Endothelial cell of umbilical vein (primary cell): ENCODE measurements at regions not wholly inside any gene's neighbourhood (a gene's known extent, or its start where the extent isn't known, plus 50 kb on each side); places are given as distances from the start of the nearest gene placed in this dataset.

Experiments
- BruUV-seq: library from RNA; stranded (reverse); fragments of 400-500 nt; replicated peaks from 2 replicates; lab custom pipeline; 2021; lab: Mats Ljungman, UMichigan
- CTCF ChIA-PET: fragments of 300-600, 350-600 bp; sonication (Branson Sonifier 250); formaldehyde crosslinking; loops from one replicate; lab custom pipeline; 2021; ENCODE audit warnings: antibody characterized with exemption, inconsistent platforms; lab: Charles Lee
- POLR2A ChIA-PET: fragments of 300-600, 350-600 bp; sonication (Branson Sonifier 250); formaldehyde crosslinking; loops from one replicate; lab custom pipeline; 2021; ENCODE audit warnings: antibody characterized with exemption, inconsistent platforms; lab: Charles Lee
- DNase-seq: peaks from one replicate; pipeline ENCODE4 v3.0.0-alpha.2; 2011; ENCODE audit warnings: low read depth, low spot score
- FAIRE-seq: peaks from 2 replicates; lab custom pipeline; 2011; peaks lifted over from hg19 to GRCh38; lab: Jason Lieb, UNC
- H2AFZ ChIP-seq: 2 replicates; pipeline ENCODE4 v1.6.0; 2012; ENCODE audit warnings: low read depth, low read length, control low read depth, inconsistent platforms
- H3K27ac ChIP-seq: 2 replicates; pipeline ENCODE4 v1.5.1; 2011; ENCODE audit warnings: low read depth, mild to moderate bottlenecking, control low read depth, low read length, moderate library complexity; ENCODE audit not compliant: insufficient read depth
- H3K27me3 ChIP-seq, 2 experiments: 2 replicates each; pipeline versions ENCODE4 v1.6.0 to v1.6.1; 2011; ENCODE audit warnings: low read length in 2 of 2, mixed read lengths in 1 of 2; ENCODE audit not compliant: control insufficient read depth in 2 of 2, insufficient read depth in 2 of 2
- H3K36me3 ChIP-seq, 2 experiments: 2 replicates in 1 of 2; 3 replicates in 1 of 2; pipeline ENCODE4 v1.5.1; 2011; ENCODE audit warnings: low read length in 2 of 2, mild to moderate bottlenecking in 1 of 2, moderate library complexity in 1 of 2; ENCODE audit not compliant: control insufficient read depth in 2 of 2, insufficient read depth in 2 of 2; ENCODE audit errors: extremely low read depth in 1 of 2
- H3K4me1 ChIP-seq: 3 replicates; pipeline ENCODE4 v1.5.1; 2011; ENCODE audit warnings: mild to moderate bottlenecking, low read length; ENCODE audit not compliant: control insufficient read depth, insufficient read depth; ENCODE audit errors: extremely low read depth
- H3K4me2 ChIP-seq: 2 replicates; pipeline ENCODE4 v1.6.1; 2011; ENCODE audit warnings: low read length, control low read depth, mixed read lengths; ENCODE audit not compliant: insufficient read depth
- H3K4me3 ChIP-seq, 3 experiments: fragments of 200-600 bp in 1 of 3; sonication (generic), shearing (Covaris generic) in 1 of 3; replicated peaks in 1 of 3; 2 replicates each; pipeline ENCODE4 v1.5.1; 2011 to 2016; ENCODE audit warnings: control low read depth in 3 of 3, low read length in 3 of 3, mild to moderate bottlenecking in 2 of 3, inconsistent platforms in 1 of 3, low read depth in 1 of 3, moderate library complexity in 1 of 3; ENCODE audit not compliant: insufficient read depth in 1 of 3
- H3K79me2 ChIP-seq: 2 replicates; pipeline ENCODE4 v1.6.0; 2012; ENCODE audit warnings: low read length, inconsistent platforms; ENCODE audit not compliant: control insufficient read depth, insufficient read depth
- H3K9ac ChIP-seq: replicated peaks from 2 replicates; pipeline ENCODE3; 2011; ENCODE audit warnings: low read length, control low read depth; ENCODE audit not compliant: insufficient read depth; ENCODE audit errors: extremely low read depth
- H3K9me1 ChIP-seq: replicated peaks from 3 replicates; pipeline ENCODE4 v1.6.0; 2011; ENCODE audit warnings: mild to moderate bottlenecking, low read length; ENCODE audit not compliant: control insufficient read depth, insufficient read depth; ENCODE audit errors: extremely low read depth
- H3K9me3 ChIP-seq: replicated peaks from 2 replicates; pipeline ENCODE4 v1.5.1; 2012; ENCODE audit warnings: low read length, inconsistent platforms; ENCODE audit not compliant: control insufficient read depth, insufficient read depth
- H4K20me1 ChIP-seq: replicated peaks from 2 replicates; pipeline ENCODE3; 2011; ENCODE audit warnings: mild to moderate bottlenecking, low read length; ENCODE audit not compliant: control insufficient read depth, insufficient read depth; ENCODE audit errors: extremely low read depth
- EZH2 ChIP-seq: IDR thresholded peaks from 2 replicates; pipeline ENCODE4 v1.6.1; 2012; ENCODE audit warnings: borderline replicate concordance, low read depth, mild to moderate bottlenecking, moderate library complexity, low read length, inconsistent platforms; ENCODE audit not compliant: severe bottlenecking
- FOS ChIP-seq: IDR thresholded peaks from 2 replicates; pipeline ENCODE4 v1.6.1; 2011; ENCODE audit warnings: mild to moderate bottlenecking, low read length, moderate library complexity, borderline replicate concordance; ENCODE audit not compliant: insufficient read depth
- GATA2 ChIP-seq: IDR thresholded peaks from 2 replicates; pipeline ENCODE4 v1.7.0; 2011; ENCODE audit warnings: low read depth, mild to moderate bottlenecking, moderate library complexity, mixed read lengths, low read length; ENCODE audit not compliant: insufficient read length, insufficient read depth
- JUN ChIP-seq: IDR thresholded peaks from 2 replicates; pipeline ENCODE4 v1.6.1; 2011; ENCODE audit warnings: borderline replicate concordance, low read depth; ENCODE audit not compliant: insufficient read length, insufficient read depth
- MAX ChIP-seq: IDR thresholded peaks from 2 replicates; pipeline ENCODE4 v1.6.1; 2011; ENCODE audit not compliant: insufficient read depth, insufficient read length
- MYC ChIP-seq: IDR thresholded peaks from one replicate; pipeline ENCODE4 v1.6.1; 2011; ENCODE audit warnings: mild to moderate bottlenecking, low read depth, low read length
- POLR2A ChIP-seq: IDR thresholded peaks from 2 replicates; pipeline ENCODE4 v1.6.1; 2012; ENCODE audit warnings: low read depth, mild to moderate bottlenecking, control low read depth, low read length
- POLR2AphosphoS5 ChIP-seq: IDR thresholded peaks from 2 replicates; pipeline ENCODE4 v1.6.1; 2012; ENCODE audit warnings: low read depth, mild to moderate bottlenecking, control low read depth, low read length, moderate library complexity; ENCODE audit not compliant: insufficient read depth
- dilution Hi-C: fragments of 300-500 bp; cut with MboI; formaldehyde crosslinking; loops from one replicate; pipeline ENCODE4 v1.15.0; 2019; ENCODE audit warnings: low sequenced_read_pairs; ENCODE audit not compliant: extremely low pct_ligation_motif_present
- intact Hi-C: fragments of 100-400 bp; cut with micrococcal nuclease; formaldehyde crosslinking; loops from one replicate; pipeline ENCODE4 v1.10.0; 2022
- TF ChIP-seq, protein P1 (sequence below), 2 donors: IDR thresholded peaks; 1 replicate in 1 of 2; 2 replicates in 1 of 2; pipeline ENCODE4 v1.5.1; 2011; ENCODE audit warnings: low read length in 2 of 2, mild to moderate bottlenecking in 2 of 2, moderate library complexity in 2 of 2, control low read depth in 1 of 2, inconsistent platforms in 1 of 2, low read depth in 1 of 2; ENCODE audit not compliant: insufficient read depth in 1 of 2; ENCODE audit errors: extremely low read depth in 1 of 2

- CTCF ChIA-PET = no interaction called here
- intact Hi-C loops (no loop called here), dilution Hi-C loops (no loop called here)
- Histone ChIP-seq H3K4me1 (no peaks in the 10 kb centered on the region), H4K20me1 (no peaks in the 10 kb centered on the region), H3K36me3 (no peaks in the 10 kb centered on the region), H3K9me3 (peaks cover 4% of the 10 kb centered on the region), H3K9me1 (no peaks in the 10 kb centered on the region), H3K4me2 (no peak overlapping the region), H3K27ac (no peak overlapping the region), H3K79me2 (no peaks in the 10 kb centered on the region), H3K9ac (no peak overlapping the region), H3K4me3 (no peak overlapping the region), H2AFZ (no peak overlapping the region), H3K27me3 (no peaks in the 10 kb centered on the region)
- POLR2A ChIA-PET = no interaction called here
- FAIRE-seq (no peak), DNase-seq (no peak)
- TF ChIP-seq POLR2AphosphoS5 (no peak), POLR2A (no peak), MAX (no peak), EZH2 (no peak), JUN (no peak), FOS (no peak), MYC (no peak)
- no TSS peak for BruUV-seq
Measured at GRCh38 chr16:79363484-79363883, 237.1 kb downstream of the MAF start.

DNA sequence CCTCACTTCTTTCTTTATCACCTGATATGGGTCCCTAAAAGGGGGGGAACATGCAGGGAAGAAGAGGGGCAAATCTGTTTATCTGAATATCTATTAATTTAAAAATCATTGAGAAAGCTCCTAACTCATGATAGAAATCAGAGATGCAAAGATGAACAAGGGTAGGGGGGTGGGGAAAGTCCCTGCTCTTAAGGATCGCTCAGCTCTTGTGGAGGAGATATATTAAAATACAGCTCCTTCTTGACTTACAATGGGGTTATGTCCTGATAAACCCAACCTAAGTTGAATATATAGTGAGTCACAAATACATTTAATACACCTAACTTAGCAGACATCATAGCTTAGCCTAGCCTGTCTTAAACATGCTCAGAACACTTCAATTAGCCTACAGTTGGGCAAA is 237.5 kb downstream of the MAF start:
- BruUV-seq = no TSS peak
- dilution Hi-C loops = no loop called here
- FAIRE-seq = no peak
- H3K27me3 ChIP-seq = no peaks in the 10 kb centered on the region
- H2AFZ ChIP-seq = no peak overlapping the region
- no peaks in the 10 kb centered on the region for H4K20me1 ChIP-seq
- H3K4me1 ChIP-seq = no peaks in the 10 kb centered on the region
- no peaks in the 10 kb centered on the region for H3K36me3 ChIP-seq
- no peak overlapping the region for H3K27ac ChIP-seq
- H3K9ac ChIP-seq = no peak overlapping the region
- intact Hi-C loops = no loop called here
- H3K4me3 ChIP-seq = no peak overlapping the region
- no peak for DNase-seq
- no peak overlapping the region for H3K4me2 ChIP-seq
- H3K9me1 ChIP-seq = no peaks in the 10 kb centered on the region
- peaks cover 4% of the 10 kb centered on the region for H3K9me3 ChIP-seq
- TF ChIP-seq MYC (no peak), MAX (no peak), GATA2 (no peak), FOS (no peak), JUN (no peak), POLR2AphosphoS5 (no peak), POLR2A (no peak), EZH2 (no peak)
- TF ChIP-seq, protein P1, sequence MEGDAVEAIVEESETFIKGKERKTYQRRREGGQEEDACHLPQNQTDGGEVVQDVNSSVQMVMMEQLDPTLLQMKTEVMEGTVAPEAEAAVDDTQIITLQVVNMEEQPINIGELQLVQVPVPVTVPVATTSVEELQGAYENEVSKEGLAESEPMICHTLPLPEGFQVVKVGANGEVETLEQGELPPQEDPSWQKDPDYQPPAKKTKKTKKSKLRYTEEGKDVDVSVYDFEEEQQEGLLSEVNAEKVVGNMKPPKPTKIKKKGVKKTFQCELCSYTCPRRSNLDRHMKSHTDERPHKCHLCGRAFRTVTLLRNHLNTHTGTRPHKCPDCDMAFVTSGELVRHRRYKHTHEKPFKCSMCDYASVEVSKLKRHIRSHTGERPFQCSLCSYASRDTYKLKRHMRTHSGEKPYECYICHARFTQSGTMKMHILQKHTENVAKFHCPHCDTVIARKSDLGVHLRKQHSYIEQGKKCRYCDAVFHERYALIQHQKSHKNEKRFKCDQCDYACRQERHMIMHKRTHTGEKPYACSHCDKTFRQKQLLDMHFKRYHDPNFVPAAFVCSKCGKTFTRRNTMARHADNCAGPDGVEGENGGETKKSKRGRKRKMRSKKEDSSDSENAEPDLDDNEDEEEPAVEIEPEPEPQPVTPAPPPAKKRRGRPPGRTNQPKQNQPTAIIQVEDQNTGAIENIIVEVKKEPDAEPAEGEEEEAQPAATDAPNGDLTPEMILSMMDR (IDR thresholded peaks at IDR 0.05; ENCODE audit: extremely low read depth in 1 of 2, insufficient read depth in 1 of 2, low read depth in 1 of 2, low read length in 2 of 2) = no peak
- ChIA-PET POLR2A (no interaction called here), CTCF (no interaction called here)
- H3K79me2 ChIP-seq = no peaks in the 10 kb centered on the region
